ENCODE measurements at regions not wholly inside any gene's neighbourhood (a gene's known extent, or its start where the extent isn't known, plus 50 kb on each side); places are given as distances from the start of the nearest gene placed in this dataset.
A peak's percentile ranks its signal among the peaks of the same experiment; 100 is the strongest.

DNA sequence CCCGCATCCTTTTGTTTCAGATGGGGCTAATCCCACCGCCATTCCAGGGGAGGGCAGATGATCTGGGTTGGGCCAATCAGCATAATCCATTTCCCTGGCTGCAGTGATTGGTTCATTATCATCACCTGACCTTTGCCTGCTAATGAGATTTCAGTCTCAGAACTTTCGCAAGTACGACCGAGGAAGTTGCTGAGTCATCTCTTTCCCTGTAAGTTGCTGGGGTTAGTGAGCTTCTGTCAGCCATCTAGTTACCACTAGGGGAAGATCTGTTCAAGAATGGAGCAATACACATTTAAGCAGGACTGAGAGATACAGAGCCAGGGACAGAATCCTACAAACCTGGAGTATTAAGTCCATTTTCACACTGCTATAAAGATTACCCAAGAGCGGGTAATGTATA lies 65.3 kb upstream of the NUDT7 start:
- Histone ChIP-seq H3K27ac (ENCODE audit: insufficient read depth, low read depth, low read length) (no peak overlapping the region), H3K4me2 (ENCODE audit: insufficient read depth, low read length) (no peak overlapping the region), H3K79me2 (ENCODE audit: control insufficient read depth, insufficient read depth, low read length) (no peaks in the 10 kb centered on the region), H3K4me3 (replicated peaks in 1 of 3; ENCODE audit: insufficient read depth in 1 of 3, low read depth in 1 of 3, low read length in 3 of 3) (no peak overlapping the region), H3K9me3 (replicated peaks; ENCODE audit: control insufficient read depth, insufficient read depth, low read length) (no peaks in the 10 kb centered on the region), H3K9me1 (replicated peaks; ENCODE audit: control insufficient read depth, extremely low read depth, insufficient read depth, low read length) (no peaks in the 10 kb centered on the region), H4K20me1 (replicated peaks; ENCODE audit: control insufficient read depth, extremely low read depth, insufficient read depth, low read length) (no peaks in the 10 kb centered on the region), H3K36me3 (ENCODE audit: control insufficient read depth in 2 of 2, extremely low read depth in 1 of 2, insufficient read depth in 2 of 2, low read length in 2 of 2) (no peaks in the 10 kb centered on the region), H3K27me3 (ENCODE audit: control insufficient read depth in 2 of 2, insufficient read depth in 2 of 2, low read length in 2 of 2) (no peaks in the 10 kb centered on the region), H2AFZ (ENCODE audit: low read depth, low read length) (no peak overlapping the region), H3K4me1 (ENCODE audit: control insufficient read depth, extremely low read depth, insufficient read depth, low read length) (peaks cover 10% of the 10 kb centered on the region), H3K9ac (replicated peaks; ENCODE audit: extremely low read depth, insufficient read depth, low read length) (no peak overlapping the region)
- ChIA-PET CTCF (interaction anchor here (1.2 kb wide), 1 partner anchor 55 kb away, joined by 3 read pairs; no protein-coding TSS in a partner anchor), POLR2A (no interaction called here)
- dilution Hi-C loops (cut with MboI; ENCODE audit: extremely low pct_ligation_motif_present, low sequenced_read_pairs), result no loop called here
- DNase-seq (ENCODE audit: low read depth, low spot score) (no peak), FAIRE-seq (no peak)
- BruUV-seq (replicated peaks), result no TSS peak
- intact Hi-C loops (cut with micrococcal nuclease), result no loop called here
- TF ChIP-seq POLR2A (IDR thresholded peaks at IDR 0.05; ENCODE audit: low read depth, low read length) (no peak), GATA2 (IDR thresholded peaks at IDR 0.05; ENCODE audit: insufficient read depth, insufficient read length, low read depth, low read length) (no peak), FOS (IDR thresholded peaks at IDR 0.05; ENCODE audit: borderline replicate concordance, insufficient read depth, low read length) (no peak), EZH2 (IDR thresholded peaks at IDR 0.05; ENCODE audit: borderline replicate concordance, low read depth, low read length, severe bottlenecking) (no peak), MYC (IDR thresholded peaks at IDR 0.05; ENCODE audit: low read depth, low read length) (no peak)
- TF ChIP-seq, protein P1, sequence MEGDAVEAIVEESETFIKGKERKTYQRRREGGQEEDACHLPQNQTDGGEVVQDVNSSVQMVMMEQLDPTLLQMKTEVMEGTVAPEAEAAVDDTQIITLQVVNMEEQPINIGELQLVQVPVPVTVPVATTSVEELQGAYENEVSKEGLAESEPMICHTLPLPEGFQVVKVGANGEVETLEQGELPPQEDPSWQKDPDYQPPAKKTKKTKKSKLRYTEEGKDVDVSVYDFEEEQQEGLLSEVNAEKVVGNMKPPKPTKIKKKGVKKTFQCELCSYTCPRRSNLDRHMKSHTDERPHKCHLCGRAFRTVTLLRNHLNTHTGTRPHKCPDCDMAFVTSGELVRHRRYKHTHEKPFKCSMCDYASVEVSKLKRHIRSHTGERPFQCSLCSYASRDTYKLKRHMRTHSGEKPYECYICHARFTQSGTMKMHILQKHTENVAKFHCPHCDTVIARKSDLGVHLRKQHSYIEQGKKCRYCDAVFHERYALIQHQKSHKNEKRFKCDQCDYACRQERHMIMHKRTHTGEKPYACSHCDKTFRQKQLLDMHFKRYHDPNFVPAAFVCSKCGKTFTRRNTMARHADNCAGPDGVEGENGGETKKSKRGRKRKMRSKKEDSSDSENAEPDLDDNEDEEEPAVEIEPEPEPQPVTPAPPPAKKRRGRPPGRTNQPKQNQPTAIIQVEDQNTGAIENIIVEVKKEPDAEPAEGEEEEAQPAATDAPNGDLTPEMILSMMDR (IDR thresholded peaks at IDR 0.05; ENCODE audit: extremely low read depth in 1 of 2, insufficient read depth in 1 of 2, low read depth in 1 of 2, low read length in 2 of 2), result no peak

DNA sequence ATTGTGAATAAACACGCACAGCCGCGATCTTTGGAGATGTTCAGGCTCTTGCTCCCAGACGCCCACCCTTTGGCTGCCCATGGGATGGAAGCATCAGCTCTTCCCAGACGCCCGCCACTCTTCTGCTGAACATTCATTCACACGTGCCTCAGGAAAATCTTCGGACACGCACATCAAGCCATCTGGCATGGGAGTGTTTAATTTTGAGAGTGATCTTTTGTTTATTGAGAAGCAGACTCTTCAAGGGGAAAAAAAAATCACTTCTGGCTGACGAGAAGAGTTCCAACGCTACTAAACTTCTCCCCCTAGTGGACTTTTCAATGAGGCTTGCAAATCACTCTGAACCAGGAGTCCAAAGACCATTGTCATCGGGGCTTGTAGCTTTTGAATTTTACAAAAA lies 62.0 kb upstream of the NUDT7 start:
- Histone ChIP-seq H3K4me1 (ENCODE audit: control insufficient read depth, extremely low read depth, insufficient read depth, low read length) (peaks cover 10% of the 10 kb centered on the region), H3K4me2 (ENCODE audit: insufficient read depth, low read length) (peak overlapping the region; percentile 50), H3K79me2 (ENCODE audit: control insufficient read depth, insufficient read depth, low read length) (no peaks in the 10 kb centered on the region), H3K9me1 (replicated peaks; ENCODE audit: control insufficient read depth, extremely low read depth, insufficient read depth, low read length) (no peaks in the 10 kb centered on the region), H3K27me3 (ENCODE audit: control insufficient read depth in 2 of 2, insufficient read depth in 2 of 2, low read length in 2 of 2) (no peaks in the 10 kb centered on the region), H3K9me3 (replicated peaks; ENCODE audit: control insufficient read depth, insufficient read depth, low read length) (no peaks in the 10 kb centered on the region), H2AFZ (ENCODE audit: low read depth, low read length) (peak overlapping the region; percentile 85), H3K4me3 (replicated peaks in 1 of 3; ENCODE audit: insufficient read depth in 1 of 3, low read depth in 1 of 3, low read length in 3 of 3) (no peak overlapping the region), H3K27ac (ENCODE audit: insufficient read depth, low read depth, low read length) (peak overlapping the region; percentile 40), H4K20me1 (replicated peaks; ENCODE audit: control insufficient read depth, extremely low read depth, insufficient read depth, low read length) (no peaks in the 10 kb centered on the region), H3K36me3 (ENCODE audit: control insufficient read depth in 2 of 2, extremely low read depth in 1 of 2, insufficient read depth in 2 of 2, low read length in 2 of 2) (no peaks in the 10 kb centered on the region), H3K9ac (replicated peaks; ENCODE audit: extremely low read depth, insufficient read depth, low read length) (peak overlapping the region; percentile 62)
- CTCF ChIA-PET, result interaction anchor here (0.7 to 5.4 kb wide), 27 partner anchors 11 to 439 kb away, joined by 3 to 114 read pairs (median 5); partner anchors contain the start of genes ADAMTS18 and WWOX
- intact Hi-C loops (cut with micrococcal nuclease), result loop anchor here (1.0 kb wide), 6 partner anchors 61 to 424 kb away; no protein-coding TSS in a partner anchor
- no TSS peak for BruUV-seq (replicated peaks)
- TF ChIP-seq, protein P1 (IDR thresholded peaks at IDR 0.05; ENCODE audit: extremely low read depth in 1 of 2, insufficient read depth in 1 of 2, low read depth in 1 of 2, low read length in 2 of 2), result peak; percentile 65 to 68
- TF ChIP-seq, protein P2, sequence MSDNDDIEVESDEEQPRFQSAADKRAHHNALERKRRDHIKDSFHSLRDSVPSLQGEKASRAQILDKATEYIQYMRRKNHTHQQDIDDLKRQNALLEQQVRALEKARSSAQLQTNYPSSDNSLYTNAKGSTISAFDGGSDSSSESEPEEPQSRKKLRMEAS (IDR thresholded peaks at IDR 0.05; ENCODE audit: insufficient read depth, insufficient read length), result peak; percentile 19
- TF ChIP-seq POLR2AphosphoS5 (IDR thresholded peaks at IDR 0.05; ENCODE audit: insufficient read depth, low read depth, low read length) (no peak), JUN (IDR thresholded peaks at IDR 0.05; ENCODE audit: borderline replicate concordance, insufficient read depth, insufficient read length, low read depth) (no peak), POLR2A (IDR thresholded peaks at IDR 0.05; ENCODE audit: low read depth, low read length) (no peak), FOS (IDR thresholded peaks at IDR 0.05; ENCODE audit: borderline replicate concordance, insufficient read depth, low read length) (no peak), EZH2 (IDR thresholded peaks at IDR 0.05; ENCODE audit: borderline replicate concordance, low read depth, low read length, severe bottlenecking) (no peak), GATA2 (IDR thresholded peaks at IDR 0.05; ENCODE audit: insufficient read depth, insufficient read length, low read depth, low read length) (no peak), MYC (IDR thresholded peaks at IDR 0.05; ENCODE audit: low read depth, low read length) (no peak)
- peak; percentile 98 for FAIRE-seq
- POLR2A ChIA-PET, result interaction anchor here (1.7 kb wide), 1 partner anchor 75 kb away, joined by 7 read pairs; no protein-coding TSS in a partner anchor
- peak; percentile 81 for DNase-seq (ENCODE audit: low read depth, low spot score)
- dilution Hi-C loops (cut with MboI; ENCODE audit: extremely low pct_ligation_motif_present, low sequenced_read_pairs), result no loop called here

All from endothelial cell of umbilical vein (primary cell).